ENCODE measurements at regions not wholly inside any gene's neighbourhood (a gene's known extent, or its start where the extent isn't known, plus 50 kb on each side); places are given as distances from the start of the nearest gene placed in this dataset.

DNA sequence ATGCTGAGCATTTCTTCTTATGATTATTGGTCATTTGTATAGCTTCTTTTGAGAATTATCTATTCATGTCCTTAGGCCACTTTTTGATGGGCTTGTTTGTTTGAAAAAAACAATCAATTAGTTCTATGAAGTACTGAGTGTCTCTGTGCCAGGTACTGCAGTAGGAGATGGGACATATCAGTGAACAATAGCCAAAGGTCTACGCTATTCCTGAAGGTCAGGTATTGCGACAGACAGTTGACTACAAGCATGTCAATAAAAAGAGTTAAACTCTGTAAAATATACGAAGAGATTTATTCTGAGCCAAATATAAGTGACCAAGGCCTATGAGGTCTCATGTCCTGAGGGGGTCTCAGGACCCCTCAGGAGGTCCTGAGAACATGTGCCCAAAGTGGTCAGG is 122.1 kb upstream of the NFE2L3 start:
- Histone ChIP-seq H3K36me3 (ENCODE audit: control insufficient read depth, insufficient read depth, low read length) (no peaks in the 10 kb centered on the region), H3K27me3 (ENCODE audit: control insufficient read depth, insufficient read depth, low read length) (no peaks in the 10 kb centered on the region), H3K4me1 (no peaks in the 10 kb centered on the region), H3K27ac (no peak overlapping the region), H2AFZ (no peak overlapping the region), H3K79me2 (no peaks in the 10 kb centered on the region), H3K4me3 (ENCODE audit: low read depth, low read length) (no peak overlapping the region), H3K4me2 (ENCODE audit: low read length) (no peak overlapping the region), H3K9me3 (ENCODE audit: control insufficient read depth, low read length) (no peaks in the 10 kb centered on the region), H3K9ac (no peak overlapping the region)
- TF ChIP-seq CTCF (IDR thresholded peaks at IDR 0.05) = no peak

DNA sequence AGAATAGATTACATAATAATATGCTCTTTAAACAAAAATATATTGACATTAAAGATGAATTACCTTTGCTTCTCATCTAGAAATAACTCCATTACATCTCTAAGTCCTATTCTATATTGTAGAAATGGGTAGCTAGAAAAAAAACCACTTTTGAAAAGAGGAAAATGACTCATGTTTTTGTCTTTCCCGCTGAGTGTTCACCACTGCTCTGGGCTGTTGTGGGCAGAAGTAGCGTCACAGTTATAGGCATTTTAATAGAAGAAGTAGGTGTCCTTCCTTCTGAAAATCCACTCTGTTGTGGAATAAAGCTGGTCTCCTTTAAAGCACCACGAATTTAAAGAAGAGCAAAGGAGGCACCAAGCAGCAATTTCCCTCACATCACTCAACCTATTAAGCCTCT is 117.6 kb upstream of the NFE2L3 start:
- Histone ChIP-seq H2AFZ (no peak overlapping the region), H3K4me3 (ENCODE audit: low read depth, low read length) (no peak overlapping the region), H3K79me2 (no peaks in the 10 kb centered on the region), H3K4me2 (ENCODE audit: low read length) (no peak overlapping the region), H3K9me3 (ENCODE audit: control insufficient read depth, low read length) (no peaks in the 10 kb centered on the region), H3K36me3 (ENCODE audit: control insufficient read depth, insufficient read depth, low read length) (no peaks in the 10 kb centered on the region), H3K27me3 (ENCODE audit: control insufficient read depth, insufficient read depth, low read length) (no peaks in the 10 kb centered on the region), H3K4me1 (no peaks in the 10 kb centered on the region), H3K27ac (no peak overlapping the region), H3K9ac (no peak overlapping the region)
- TF ChIP-seq CTCF (IDR thresholded peaks at IDR 0.05) = no peak

DNA sequence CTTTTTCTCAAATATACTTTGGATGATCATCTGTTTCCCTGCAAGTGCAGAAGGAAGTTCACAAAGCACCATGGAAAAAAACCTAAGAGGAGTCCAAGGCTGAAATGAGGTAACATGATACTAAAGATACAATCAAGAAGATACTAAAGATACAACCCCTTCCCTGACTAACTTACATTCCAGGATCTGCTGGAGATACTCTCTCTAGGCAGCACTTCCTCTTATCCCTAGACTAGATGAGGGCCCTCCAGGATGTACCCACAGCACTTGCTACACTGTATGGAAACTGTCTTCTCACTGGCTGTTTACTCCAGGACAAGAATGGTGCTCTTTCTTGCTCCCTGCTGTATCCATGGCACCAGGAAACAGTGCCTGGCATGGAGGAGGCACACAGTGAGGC is 116.4 kb upstream of the NFE2L3 start:
- no peak overlapping the region for H3K4me2 ChIP-seq (ENCODE audit: low read length)
- H3K4me3 ChIP-seq (ENCODE audit: low read depth, low read length) = no peak overlapping the region
- H3K9me3 ChIP-seq (ENCODE audit: control insufficient read depth, low read length) = no peaks in the 10 kb centered on the region
- H3K4me1 ChIP-seq = no peaks in the 10 kb centered on the region
- no peak overlapping the region for H3K27ac ChIP-seq
- H3K79me2 ChIP-seq = no peaks in the 10 kb centered on the region
- H3K36me3 ChIP-seq (ENCODE audit: control insufficient read depth, insufficient read depth, low read length) = no peaks in the 10 kb centered on the region
- H2AFZ ChIP-seq = no peak overlapping the region
- H3K27me3 ChIP-seq (ENCODE audit: control insufficient read depth, insufficient read depth, low read length) = no peaks in the 10 kb centered on the region
- TF ChIP-seq CTCF (IDR thresholded peaks at IDR 0.05) = no peak
- H3K9ac ChIP-seq = no peak overlapping the region

GRCh38 chr7:26036092-26036491 is 115.9 kb upstream of the NFE2L3 start:
- H3K9me3 ChIP-seq (ENCODE audit: control insufficient read depth, low read length) = no peaks in the 10 kb centered on the region
- H3K27me3 ChIP-seq (ENCODE audit: control insufficient read depth, insufficient read depth, low read length) = no peaks in the 10 kb centered on the region
- H3K4me1 ChIP-seq = no peaks in the 10 kb centered on the region
- no peak overlapping the region for H3K4me2 ChIP-seq (ENCODE audit: low read length)
- no peak for TF ChIP-seq CTCF (IDR thresholded peaks at IDR 0.05)
- no peaks in the 10 kb centered on the region for H3K79me2 ChIP-seq
- H3K9ac ChIP-seq = no peak overlapping the region
- no peak overlapping the region for H3K4me3 ChIP-seq (ENCODE audit: low read depth, low read length)
- H3K27ac ChIP-seq = no peak overlapping the region
- no peaks in the 10 kb centered on the region for H3K36me3 ChIP-seq (ENCODE audit: control insufficient read depth, insufficient read depth, low read length)
- no peak overlapping the region for H2AFZ ChIP-seq

GRCh38 chr7:26038201-26038990 is 113.6 kb upstream of the NFE2L3 start:
- Histone ChIP-seq H2AFZ (no peak overlapping the region), H3K4me2 (ENCODE audit: low read length) (no peak overlapping the region), H3K4me3 (ENCODE audit: low read depth, low read length) (no peak overlapping the region), H3K27ac (no peak overlapping the region), H3K27me3 (ENCODE audit: control insufficient read depth, insufficient read depth, low read length) (no peaks in the 10 kb centered on the region), H3K4me1 (no peaks in the 10 kb centered on the region), H3K79me2 (no peaks in the 10 kb centered on the region), H3K9me3 (ENCODE audit: control insufficient read depth, low read length) (no peaks in the 10 kb centered on the region), H3K9ac (no peak overlapping the region), H3K36me3 (ENCODE audit: control insufficient read depth, insufficient read depth, low read length) (no peaks in the 10 kb centered on the region)
- no peak for TF ChIP-seq CTCF (IDR thresholded peaks at IDR 0.05)
